Gastrocnemius medialis (tissue), 4 donors: ENCODE measurements at regions not wholly inside any gene's neighbourhood (a gene's known extent, or its start where the extent isn't known, plus 50 kb on each side); places are given as distances from the start of the nearest gene placed in this dataset.

ENCODE experiments used
- ATAC-seq, 2 donors: fragments of 150-250 bp; one replicate each; pipeline ENCODE4 v1.9.1; 2016
- DNase-seq, 2 donors: peaks; one replicate each; pipeline ENCODE4 v3.0.0-alpha.2; 2019
- H3K27ac ChIP-seq, 4 donors: fragments of 200-600 bp; sonication (generic); 1 replicate in 1 of 4; 2 replicates in 3 of 4; pipeline ENCODE4 v1.5.1; 2016 to 2018; ENCODE audit warnings: mild to moderate bottlenecking in 2 of 4, moderate library complexity in 1 of 4
- H3K27me3 ChIP-seq, 3 donors: fragments of 200-600 bp; sonication (generic) in 2 of 3; 1 replicate in 1 of 3; 2 replicates in 2 of 3; pipeline versions ENCODE4 v1.5.1 to v1.6.0; 2016 to 2019; ENCODE audit warnings: mild to moderate bottlenecking in 1 of 3, moderate library complexity in 1 of 3
- H3K36me3 ChIP-seq, 2 donors: fragments of 200-600 bp; sonication (generic) in 1 of 2; one replicate each; pipeline ENCODE4 v1.5.1; 2017 to 2018
- H3K4me1 ChIP-seq, 2 donors: fragments of 200-600 bp; sonication (generic) in 1 of 2; one replicate each; pipeline ENCODE4 v1.5.1; 2016 to 2017; ENCODE audit warnings: mild to moderate bottlenecking in 2 of 2
- H3K4me3 ChIP-seq, 4 donors: fragments of 200-600 bp; sonication (generic) in 3 of 4; 1 replicate in 1 of 4; 2 replicates in 3 of 4; pipeline ENCODE4 v1.5.1; 2016 to 2019; ENCODE audit warnings: mild to moderate bottlenecking in 2 of 4
- H3K9me3 ChIP-seq, 3 donors: fragments of 200-600 bp; sonication (generic) in 2 of 3; 1 replicate in 1 of 3; 2 replicates in 2 of 3; pipeline ENCODE4 v1.5.1; 2016 to 2019
- POLR2A ChIP-seq, 2 donors: fragments of 450-650 bp; IDR thresholded peaks; one replicate each; pipeline ENCODE4 v1.6.1; 2017; ENCODE audit warnings: antibody characterized with exemption in 2 of 2, mild to moderate bottlenecking in 2 of 2, moderate library complexity in 2 of 2
- in situ Hi-C, 4 donors: fragments of 200-750 bp; cut with MboI; loops; one replicate each; pipeline versions ENCODE4 v1.15.0 to v1.8.0; 2017; ENCODE audit warnings: low sequenced_read_pairs in 4 of 4
- intact Hi-C: fragments of 100-400 bp; cut with DNase I; formaldehyde crosslinking; loops from one replicate; pipeline ENCODE4 v1.15.1; 2023; ENCODE audit warnings: low total_unique reads
- TF ChIP-seq, protein P1 (sequence below), 5 experiments: fragments of 450-650 bp in 3 of 5; fragments of 200-600 bp in 2 of 5; sonication (generic) in 2 of 5; IDR thresholded peaks in 4 of 5; conservative IDR thresholded peaks in 1 of 5; 1 replicate in 4 of 5; 2 replicates in 1 of 5; pipeline ENCODE4 v1.5.1; 2016 to 2019; ENCODE audit warnings: antibody characterized with exemption in 5 of 5, mild to moderate bottlenecking in 3 of 5, moderate library complexity in 3 of 5

DNA sequence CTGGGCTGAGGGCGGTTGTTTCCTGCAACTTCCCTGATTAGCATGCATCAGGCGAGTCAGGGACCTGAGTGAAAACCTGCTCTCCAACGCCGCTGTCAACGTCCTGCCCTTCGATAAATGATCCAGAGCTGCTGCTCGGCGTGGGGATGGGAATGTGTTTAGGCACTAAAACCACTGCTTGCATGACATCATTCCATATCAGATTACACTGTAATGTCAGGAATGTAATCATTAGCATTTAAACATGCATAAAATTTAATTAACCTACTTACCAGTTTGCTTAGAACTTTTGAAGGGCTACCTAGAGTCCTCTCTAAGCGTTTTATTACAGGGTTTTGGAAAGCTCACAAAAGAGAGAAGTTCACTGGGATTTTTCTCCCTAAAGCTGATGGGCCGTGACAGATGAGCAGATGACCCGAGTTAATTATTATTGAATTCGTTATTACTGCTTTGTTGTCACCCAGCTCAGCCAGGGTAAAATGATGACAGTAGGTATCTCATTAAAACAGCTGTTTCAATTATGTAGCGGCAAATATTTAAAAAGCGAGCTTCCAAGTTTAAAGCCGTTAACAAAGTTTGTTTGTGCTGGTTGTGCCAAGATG, 685.6 kb upstream of the SALL3 start:
- no peaks in the 10 kb centered on the region for H3K27me3 ChIP-seq
- intact Hi-C loops: no loop called here
- TF ChIP-seq, protein P1, sequence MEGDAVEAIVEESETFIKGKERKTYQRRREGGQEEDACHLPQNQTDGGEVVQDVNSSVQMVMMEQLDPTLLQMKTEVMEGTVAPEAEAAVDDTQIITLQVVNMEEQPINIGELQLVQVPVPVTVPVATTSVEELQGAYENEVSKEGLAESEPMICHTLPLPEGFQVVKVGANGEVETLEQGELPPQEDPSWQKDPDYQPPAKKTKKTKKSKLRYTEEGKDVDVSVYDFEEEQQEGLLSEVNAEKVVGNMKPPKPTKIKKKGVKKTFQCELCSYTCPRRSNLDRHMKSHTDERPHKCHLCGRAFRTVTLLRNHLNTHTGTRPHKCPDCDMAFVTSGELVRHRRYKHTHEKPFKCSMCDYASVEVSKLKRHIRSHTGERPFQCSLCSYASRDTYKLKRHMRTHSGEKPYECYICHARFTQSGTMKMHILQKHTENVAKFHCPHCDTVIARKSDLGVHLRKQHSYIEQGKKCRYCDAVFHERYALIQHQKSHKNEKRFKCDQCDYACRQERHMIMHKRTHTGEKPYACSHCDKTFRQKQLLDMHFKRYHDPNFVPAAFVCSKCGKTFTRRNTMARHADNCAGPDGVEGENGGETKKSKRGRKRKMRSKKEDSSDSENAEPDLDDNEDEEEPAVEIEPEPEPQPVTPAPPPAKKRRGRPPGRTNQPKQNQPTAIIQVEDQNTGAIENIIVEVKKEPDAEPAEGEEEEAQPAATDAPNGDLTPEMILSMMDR (IDR thresholded peaks at IDR 0.05 in 4 of 5, conservative IDR thresholded peaks at IDR 0.05 in 1 of 5): no peak
- TF ChIP-seq POLR2A (IDR thresholded peaks at IDR 0.05): no peak
- H3K9me3 ChIP-seq: no peaks in the 10 kb centered on the region
- no peak for DNase-seq
- no peak overlapping the region for H3K4me3 ChIP-seq
- ATAC-seq: no peak
- no peaks in the 10 kb centered on the region for H3K36me3 ChIP-seq
- in situ Hi-C loops: no loop called here
- H3K4me1 ChIP-seq: no peaks in the 10 kb centered on the region
- no peak overlapping the region for H3K27ac ChIP-seq

DNA sequence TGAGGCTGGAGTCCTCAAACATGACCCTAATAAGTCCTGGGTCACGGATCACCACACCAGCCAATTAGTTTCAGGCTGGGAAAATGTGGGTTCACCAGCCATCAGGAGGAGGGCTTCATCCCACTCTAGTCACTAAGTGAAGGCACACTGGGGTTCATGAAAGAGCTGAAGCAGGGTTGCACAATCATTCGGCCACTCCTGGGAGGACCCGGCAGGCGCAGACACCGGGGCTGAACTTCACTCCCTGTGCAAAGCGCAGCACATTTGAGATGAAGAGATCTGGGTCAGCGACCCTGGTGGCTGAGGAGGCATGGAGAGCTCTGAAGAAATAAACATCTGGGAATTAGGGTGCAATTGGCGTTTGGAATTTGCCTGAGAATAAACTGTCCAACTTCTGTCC, 684.4 kb upstream of the SALL3 start:
- DNase-seq: no peak
- no peak for ATAC-seq
- in situ Hi-C loops: no loop called here
- H3K4me3 ChIP-seq: no peak overlapping the region
- H3K9me3 ChIP-seq: no peaks in the 10 kb centered on the region
- H3K27me3 ChIP-seq: no peaks in the 10 kb centered on the region
- no peak for TF ChIP-seq POLR2A (IDR thresholded peaks at IDR 0.05)
- TF ChIP-seq, protein P1 (IDR thresholded peaks at IDR 0.05 in 4 of 5, conservative IDR thresholded peaks at IDR 0.05 in 1 of 5): no peak
- no peaks in the 10 kb centered on the region for H3K4me1 ChIP-seq
- no peaks in the 10 kb centered on the region for H3K36me3 ChIP-seq
- intact Hi-C loops: no loop called here
- no peak overlapping the region for H3K27ac ChIP-seq

DNA sequence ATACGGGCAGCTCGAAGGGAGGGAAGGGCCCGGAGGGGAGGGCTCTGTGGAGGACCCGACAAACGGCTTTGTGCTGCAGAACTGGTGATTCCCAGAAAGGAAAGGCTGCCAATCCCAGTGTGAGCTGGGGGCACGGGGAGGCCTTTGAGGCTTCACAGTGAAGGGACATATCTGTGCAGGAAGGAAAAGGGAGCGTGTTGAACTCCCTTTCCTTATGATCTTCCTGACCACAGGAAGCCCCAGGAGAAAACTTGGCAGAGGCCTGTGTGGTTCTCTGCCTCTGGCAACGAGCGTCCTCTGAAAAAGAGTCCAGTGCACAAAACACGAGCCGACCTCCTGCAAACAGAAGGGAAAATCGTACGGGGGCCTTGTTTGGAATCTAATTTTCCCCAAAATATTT, 683.5 kb upstream of the SALL3 start:
- Histone ChIP-seq H3K4me3 (no peak overlapping the region), H3K27ac (no peak overlapping the region), H3K36me3 (no peaks in the 10 kb centered on the region), H3K27me3 (no peaks in the 10 kb centered on the region), H3K4me1 (no peaks in the 10 kb centered on the region), H3K9me3 (no peaks in the 10 kb centered on the region)
- no peak for TF ChIP-seq POLR2A (IDR thresholded peaks at IDR 0.05)
- intact Hi-C loops (no loop called here), in situ Hi-C loops (no loop called here)
- ATAC-seq (no peak), DNase-seq (no peak)

DNA sequence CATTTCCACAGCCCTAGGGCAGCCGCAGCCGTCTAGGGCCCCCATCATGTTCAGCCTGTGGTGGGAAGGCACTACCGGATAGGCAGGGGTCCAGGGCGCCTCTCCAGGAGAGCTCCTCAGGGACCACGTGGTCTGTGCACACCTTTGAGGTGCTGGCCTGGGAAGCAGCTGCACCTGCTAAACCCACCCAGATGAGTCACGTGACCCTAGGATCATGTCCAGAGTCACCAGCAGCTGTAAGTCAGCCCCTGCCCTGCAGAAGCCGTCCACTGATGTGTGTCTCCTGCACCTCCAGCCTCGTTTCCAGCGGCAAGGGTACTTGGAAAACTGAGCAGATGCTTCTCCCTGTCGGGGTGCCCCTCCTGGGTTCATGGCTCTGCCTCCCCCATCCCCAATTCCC, 682.6 kb upstream of the SALL3 start:
- Histone ChIP-seq H3K27me3 (no peaks in the 10 kb centered on the region), H3K9me3 (no peaks in the 10 kb centered on the region), H3K27ac (no peak overlapping the region), H3K4me1 (no peaks in the 10 kb centered on the region), H3K36me3 (no peaks in the 10 kb centered on the region), H3K4me3 (no peak overlapping the region)
- TF ChIP-seq, protein P1 (IDR thresholded peaks at IDR 0.05 in 4 of 5, conservative IDR thresholded peaks at IDR 0.05 in 1 of 5): no peak
- no peak for TF ChIP-seq POLR2A (IDR thresholded peaks at IDR 0.05)
- in situ Hi-C loops (no loop called here), intact Hi-C loops (no loop called here)
- DNase-seq (no peak), ATAC-seq (no peak)

DNA sequence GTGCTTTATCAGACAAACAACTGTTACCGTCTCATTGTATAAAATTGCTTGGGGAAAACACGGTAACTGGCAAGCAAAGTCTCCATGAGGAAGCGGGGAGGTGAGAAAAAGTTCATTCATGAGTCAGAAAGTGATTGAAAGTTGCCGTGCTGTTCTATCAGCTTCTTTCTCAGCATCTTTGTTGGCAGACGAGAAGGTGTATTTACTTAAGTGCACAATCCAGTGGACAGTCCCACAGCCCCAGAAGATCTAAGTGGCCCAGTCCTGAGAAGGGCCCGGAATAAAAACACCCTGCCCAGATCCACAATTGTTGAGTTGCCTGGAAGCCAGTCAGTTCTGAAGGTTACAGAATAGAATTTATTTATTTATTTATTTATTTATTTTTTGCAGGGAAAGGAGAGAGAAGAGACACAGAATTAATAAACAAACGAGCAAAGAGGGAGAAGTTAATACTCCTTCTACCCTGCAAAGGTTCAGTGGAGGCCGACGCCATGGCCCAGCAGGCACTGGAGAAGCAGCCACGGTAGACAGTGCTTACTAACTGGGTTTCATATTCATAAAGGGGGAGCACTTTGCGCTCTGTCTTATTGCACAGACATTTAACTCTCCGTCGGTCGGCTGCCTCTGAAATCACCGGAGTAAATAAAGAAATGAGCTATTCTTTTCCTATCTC, 676.0 kb upstream of the SALL3 start:
- no peaks in the 10 kb centered on the region for H3K4me1 ChIP-seq
- no peaks in the 10 kb centered on the region for H3K36me3 ChIP-seq
- TF ChIP-seq, protein P1 (IDR thresholded peaks at IDR 0.05 in 4 of 5, conservative IDR thresholded peaks at IDR 0.05 in 1 of 5): no peak
- TF ChIP-seq POLR2A (IDR thresholded peaks at IDR 0.05): no peak
- intact Hi-C loops: no loop called here
- ATAC-seq (no peak), DNase-seq (no peak)
- no peak overlapping the region for H3K4me3 ChIP-seq
- in situ Hi-C loops: no loop called here
- no peaks in the 10 kb centered on the region for H3K9me3 ChIP-seq
- H3K27ac ChIP-seq: no peak overlapping the region
- H3K27me3 ChIP-seq: no peaks in the 10 kb centered on the region
